ENCODE measurements at regions not wholly inside any gene's neighbourhood (a gene's known extent, or its start where the extent isn't known, plus 50 kb on each side); places are given as distances from the start of the nearest gene placed in this dataset.

GRCh38 chr20:48571949-48572847, 255.6 kb downstream of the PREX1 start:
- DNase-seq (ENCODE audit: low read depth), result no peak

GRCh38 chr20:48569679-48570078, 258.1 kb downstream of the PREX1 start:
- DNase-seq (ENCODE audit: low read depth), result no peak

GRCh38 chr20:48568520-48568919, 259.3 kb downstream of the PREX1 start:
- DNase-seq (ENCODE audit: low read depth), result no peak

- no peak for DNase-seq (ENCODE audit: low read depth)
Observed at GRCh38 chr20:48567145-48567544, 260.7 kb downstream of the PREX1 start.

GRCh38 chr20:48564982-48565539, 262.7 kb downstream of the PREX1 start:
- no peak for DNase-seq (ENCODE audit: low read depth)

- DNase-seq (ENCODE audit: low read depth), result no peak
Observed at GRCh38 chr20:48563191-48563870, 264.5 kb downstream of the PREX1 start.

- DNase-seq (ENCODE audit: low read depth), result no peak
Observed at GRCh38 chr20:48562586-48563116, 265.1 kb downstream of the PREX1 start.

GRCh38 chr20:48558906-48559305, 268.9 kb downstream of the PREX1 start:
- DNase-seq (ENCODE audit: low read depth), result no peak

GRCh38 chr20:48557380-48557779, 270.4 kb downstream of the PREX1 start:
- no peak for DNase-seq (ENCODE audit: low read depth)

GRCh38 chr20:48556956-48557355, 270.8 kb downstream of the PREX1 start:
- DNase-seq (ENCODE audit: low read depth), result no peak

GRCh38 chr20:48552550-48552949, 275.2 kb downstream of the PREX1 start:
- DNase-seq (ENCODE audit: low read depth), result no peak

- DNase-seq (ENCODE audit: low read depth), result no peak
Observed at GRCh38 chr20:48550814-48551213, 277.0 kb downstream of the PREX1 start.

- DNase-seq (ENCODE audit: low read depth), result no peak
Observed at GRCh38 chr20:48547664-48548063, 280.1 kb downstream of the PREX1 start.

- DNase-seq (ENCODE audit: low read depth), result no peak
Observed at GRCh38 chr20:48544402-48545339, 283.1 kb downstream of the PREX1 start.

GRCh38 chr20:48541581-48542071, 286.2 kb downstream of the PREX1 start:
- DNase-seq (ENCODE audit: low read depth), result no peak

GRCh38 chr20:48538856-48539255, 288.9 kb downstream of the PREX1 start:
- no peak for DNase-seq (ENCODE audit: low read depth)

- DNase-seq (ENCODE audit: low read depth), result no peak
Observed at GRCh38 chr20:48538058-48538825, 289.6 kb downstream of the PREX1 start.

- no peak for DNase-seq (ENCODE audit: low read depth)
Observed at GRCh38 chr20:48536206-48536605, 291.6 kb downstream of the PREX1 start.

- DNase-seq (ENCODE audit: low read depth), result no peak
Observed at GRCh38 chr20:48535556-48535955, 292.2 kb downstream of the PREX1 start.

GRCh38 chr20:48532028-48532427, 295.8 kb downstream of the PREX1 start:
- DNase-seq (ENCODE audit: low read depth), result no peak

- no peak for DNase-seq (ENCODE audit: low read depth)
Observed at GRCh38 chr20:48531505-48531904, 296.3 kb downstream of the PREX1 start.

Measured in stimulated activated CD8-positive, alpha-beta memory T cell treated with anti-CD3 and anti-CD28 coated beads, Interleukin-4, amount 100 ng/mL, for 24 hours (primary cell).